Peyer's patch (tissue), 4 donors: ENCODE measurements at regions not wholly inside any gene's neighbourhood (a gene's known extent, or its start where the extent isn't known, plus 50 kb on each side); places are given as distances from the start of the nearest gene placed in this dataset.

Experiments used
- CTCF ChIP-seq, 6 experiments: fragments of 450-650 bp in 4 of 6; fragments of 200-600 bp in 2 of 6; sonication (generic) in 1 of 6; IDR thresholded peaks; one replicate each; pipeline ENCODE4 v1.5.1; 2017 to 2019; ENCODE audit warnings: antibody characterized with exemption in 6 of 6, mild to moderate bottlenecking in 3 of 6, moderate library complexity in 1 of 6
- POLR2A ChIP-seq, 2 donors: fragments of 450-650 bp; IDR thresholded peaks; one replicate each; pipeline ENCODE4 v1.5.1; 2017; ENCODE audit warnings: antibody characterized with exemption in 2 of 2, mild to moderate bottlenecking in 2 of 2, moderate library complexity in 2 of 2

GRCh38 chr16:81149614-81150013, 53.4 kb upstream of the GCSH start:
- TF ChIP-seq CTCF (IDR thresholded peaks at IDR 0.05) (no peak), POLR2A (IDR thresholded peaks at IDR 0.05) (no peak)
